HG02571 (cell line): ENCODE measurements at regions not wholly inside any gene's neighbourhood (a gene's known extent, or its start where the extent isn't known, plus 50 kb on each side); places are given as distances from the start of the nearest gene placed in this dataset.
"Not testable (repeated sequence)": the region's sequence is repeated elsewhere in the genome, so short reads cannot be mapped to it uniquely, and the experiment has no call there.

Experiments used
- ATAC-seq: cut with Tn5 transposase; IDR thresholded peaks from one replicate; pipeline ENCODE4 v1.9.1; 2021; ENCODE audit warnings: mild to moderate bottlenecking, moderate library complexity; ENCODE audit not compliant: unreplicated experiment

DNA sequence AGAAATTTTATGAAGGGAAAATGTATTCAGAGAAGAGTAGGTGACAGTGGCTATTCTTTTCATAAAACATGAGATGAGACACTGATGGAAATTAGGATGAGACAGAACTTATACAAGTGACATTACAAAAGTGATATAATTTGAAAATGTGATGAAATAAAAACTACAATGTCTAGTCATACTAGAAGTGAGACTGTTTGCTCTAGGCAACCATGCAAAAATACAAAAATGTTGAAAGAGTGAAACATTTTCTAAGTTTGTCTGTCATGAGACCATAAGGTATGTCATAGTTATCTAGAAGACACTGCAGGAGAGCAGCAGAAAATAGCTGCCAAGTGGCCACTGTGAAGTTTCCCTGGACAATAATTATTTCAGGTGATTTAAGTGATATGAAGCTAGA, 459.5 kb downstream of the DIPK2A start:
- peak; percentile 53 for ATAC-seq

DNA sequence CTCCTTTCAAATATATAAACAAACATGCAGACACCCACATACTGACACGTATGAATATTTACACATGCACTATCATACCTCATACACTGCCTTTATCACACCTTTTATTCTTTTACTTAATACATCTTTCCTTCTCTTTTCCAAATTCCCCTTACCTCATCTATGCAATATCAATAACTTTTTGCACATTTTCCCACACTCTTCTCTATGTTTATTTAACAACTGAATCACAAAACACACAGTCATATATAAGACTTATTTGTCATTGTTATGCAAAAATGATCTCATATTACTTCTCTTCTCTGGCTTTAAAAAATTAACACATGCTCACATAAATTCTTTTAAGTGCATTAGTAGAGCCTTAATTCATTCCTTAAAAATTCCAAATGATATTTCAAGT, 461.4 kb downstream of the DIPK2A start:
- ATAC-seq, result no peak

DNA sequence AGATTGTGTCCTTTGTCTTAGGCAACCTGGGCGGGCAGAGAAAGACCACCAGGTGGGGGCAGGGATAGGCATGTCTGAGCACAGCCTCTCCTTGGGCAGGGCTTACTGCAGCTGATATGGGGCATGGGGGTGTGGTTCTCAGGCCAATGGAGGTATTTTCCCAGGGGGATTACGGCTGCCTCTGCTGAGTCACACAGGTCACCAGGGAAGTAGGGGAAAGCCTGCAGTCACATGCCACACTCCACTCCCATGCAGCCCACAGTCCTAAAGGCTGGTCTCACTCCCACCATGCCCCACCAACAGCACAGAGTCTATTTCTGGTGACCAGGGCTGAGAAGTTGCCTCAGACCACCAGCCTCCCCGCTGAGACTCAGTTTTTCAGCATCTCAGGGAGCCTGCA, 466.4 kb downstream of the DIPK2A start:
- peak; percentile 66 for ATAC-seq

DNA sequence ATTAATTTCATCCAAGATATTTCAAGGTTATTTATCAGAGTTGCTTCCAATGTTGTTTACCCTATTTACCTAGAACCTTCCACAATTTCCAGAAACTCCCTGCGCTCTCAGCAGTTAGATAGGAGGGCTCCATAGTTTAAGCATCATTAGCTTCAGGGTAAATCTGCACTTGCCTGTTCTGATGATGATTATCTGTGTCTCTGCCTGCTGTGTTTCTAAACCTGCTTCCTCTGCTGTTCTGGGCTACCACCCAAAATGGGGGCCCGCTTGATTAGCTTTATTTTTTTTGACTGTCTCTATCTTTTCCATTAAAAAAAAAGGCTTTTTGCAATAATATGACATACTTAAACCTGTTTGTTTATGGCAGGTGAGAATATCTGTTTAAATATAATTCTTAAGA, 472.4 kb downstream of the DIPK2A start:
- ATAC-seq, result no peak

- no peak for ATAC-seq
These were observed 472.9 kb downstream of the DIPK2A start for GRCh38 chr3:144444546-144444945.

DNA sequence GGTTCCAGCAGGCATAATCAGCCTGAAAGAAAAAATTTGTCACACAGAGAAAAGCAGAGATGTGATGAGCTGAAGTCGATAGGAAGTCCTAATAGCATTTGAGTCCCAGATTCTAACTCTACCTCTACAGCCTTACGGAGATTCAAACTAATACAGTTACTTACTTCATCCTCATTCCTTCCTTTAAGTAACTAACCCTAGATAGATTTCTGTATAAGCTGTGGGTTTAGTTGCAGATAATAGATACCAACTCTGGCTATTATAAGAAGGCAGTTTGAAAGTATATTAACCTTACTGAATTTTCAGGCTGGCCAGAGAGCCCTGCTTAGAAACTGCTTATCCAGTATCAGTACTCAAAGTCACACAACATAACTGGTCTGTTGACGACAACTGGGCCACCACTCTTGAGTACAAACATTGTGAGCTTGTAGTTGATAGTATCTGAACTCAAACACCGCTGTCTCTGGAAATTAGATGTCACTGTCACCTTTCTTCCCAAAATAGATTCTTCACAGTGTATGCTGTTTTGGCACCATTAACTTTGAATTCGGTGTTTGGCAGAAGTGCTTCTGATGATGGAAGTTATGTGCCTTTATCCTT, 484.3 kb downstream of the DIPK2A start:
- no peak for ATAC-seq

GRCh38 chr3:144457758-144458157, 486.1 kb downstream of the DIPK2A start:
- ATAC-seq, result no peak

- ATAC-seq, result no peak
These were observed 486.7 kb downstream of the DIPK2A start for GRCh38 chr3:144458283-144458682.

GRCh38 chr3:144462337-144462736, 490.7 kb downstream of the DIPK2A start:
- no peak for ATAC-seq

GRCh38 chr3:144463911-144464310, 492.3 kb downstream of the DIPK2A start:
- no peak for ATAC-seq

- no peak for ATAC-seq
These were observed 494.5 kb downstream of the DIPK2A start for GRCh38 chr3:144466114-144466513.

DNA sequence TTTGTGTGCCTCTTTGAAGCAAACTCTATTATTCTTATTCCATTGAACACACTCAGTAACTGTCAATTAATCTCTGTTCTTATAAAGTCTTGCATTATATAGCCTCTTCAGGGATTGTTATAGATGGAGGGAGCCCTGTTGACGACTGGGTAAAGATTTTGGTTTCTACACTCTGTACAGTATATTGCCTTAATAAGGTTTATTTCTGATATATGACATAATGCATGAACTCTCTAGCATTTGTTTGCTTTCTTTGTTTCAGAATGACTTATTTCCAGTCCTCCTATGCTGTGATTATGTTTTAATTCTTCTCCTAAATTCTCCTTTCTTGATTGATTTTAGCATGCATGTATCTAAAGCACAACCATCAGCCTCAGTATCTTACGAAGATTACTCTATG, 494.9 kb downstream of the DIPK2A start:
- no peak for ATAC-seq

GRCh38 chr3:144470666-144471065, 499.0 kb downstream of the DIPK2A start:
- no peak for ATAC-seq

GRCh38 chr3:144477593-144477992, 506.0 kb downstream of the DIPK2A start:
- ATAC-seq, result no peak

- ATAC-seq, result no peak
These were observed 508.8 kb downstream of the DIPK2A start for GRCh38 chr3:144480416-144480919.

DNA sequence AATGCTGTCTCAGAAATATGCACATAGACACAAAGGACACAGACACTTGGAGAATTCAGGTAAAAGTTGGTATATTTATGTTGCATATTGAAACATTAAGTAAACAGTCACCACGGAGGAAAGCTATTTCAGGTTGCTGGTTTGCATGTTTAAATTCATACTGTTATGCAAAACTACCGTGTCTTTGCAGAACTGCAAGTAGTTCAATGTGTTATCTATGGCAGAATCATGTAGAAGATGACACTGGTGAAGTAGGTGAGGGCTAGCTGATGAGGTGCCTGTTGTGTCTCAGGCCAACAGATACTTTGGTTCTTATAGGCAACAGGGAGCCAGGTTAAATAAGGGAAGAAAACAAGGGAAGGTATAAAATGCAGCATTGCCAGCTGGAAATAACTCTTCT, 511.3 kb downstream of the DIPK2A start:
- no peak for ATAC-seq

GRCh38 chr3:144487011-144487410, 515.4 kb downstream of the DIPK2A start:
- no peak for ATAC-seq

DNA sequence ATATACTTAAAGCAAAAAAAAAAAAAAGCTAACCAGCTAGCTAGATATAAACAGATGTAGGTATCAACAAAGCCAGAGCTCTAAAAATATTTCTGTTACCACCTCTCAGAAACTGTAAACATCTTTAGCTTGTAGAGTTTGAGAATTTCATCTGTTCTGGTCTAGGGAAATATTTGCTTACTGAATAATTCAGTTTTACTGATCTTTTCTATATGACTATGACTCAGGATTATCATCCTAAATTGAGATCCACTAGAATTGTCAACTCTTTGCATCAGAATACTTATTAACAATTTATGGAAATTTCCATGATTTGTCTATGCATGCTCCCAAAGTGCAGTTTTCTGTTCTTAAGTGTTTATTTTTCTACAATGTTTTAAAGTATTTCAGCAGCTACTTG, 517.3 kb downstream of the DIPK2A start:
- ATAC-seq, result no peak

- no peak for ATAC-seq
These were observed 519.7 kb downstream of the DIPK2A start for GRCh38 chr3:144491333-144491732.

GRCh38 chr3:144494651-144495050, 523.0 kb downstream of the DIPK2A start:
- not testable (repeated sequence) for ATAC-seq

DNA sequence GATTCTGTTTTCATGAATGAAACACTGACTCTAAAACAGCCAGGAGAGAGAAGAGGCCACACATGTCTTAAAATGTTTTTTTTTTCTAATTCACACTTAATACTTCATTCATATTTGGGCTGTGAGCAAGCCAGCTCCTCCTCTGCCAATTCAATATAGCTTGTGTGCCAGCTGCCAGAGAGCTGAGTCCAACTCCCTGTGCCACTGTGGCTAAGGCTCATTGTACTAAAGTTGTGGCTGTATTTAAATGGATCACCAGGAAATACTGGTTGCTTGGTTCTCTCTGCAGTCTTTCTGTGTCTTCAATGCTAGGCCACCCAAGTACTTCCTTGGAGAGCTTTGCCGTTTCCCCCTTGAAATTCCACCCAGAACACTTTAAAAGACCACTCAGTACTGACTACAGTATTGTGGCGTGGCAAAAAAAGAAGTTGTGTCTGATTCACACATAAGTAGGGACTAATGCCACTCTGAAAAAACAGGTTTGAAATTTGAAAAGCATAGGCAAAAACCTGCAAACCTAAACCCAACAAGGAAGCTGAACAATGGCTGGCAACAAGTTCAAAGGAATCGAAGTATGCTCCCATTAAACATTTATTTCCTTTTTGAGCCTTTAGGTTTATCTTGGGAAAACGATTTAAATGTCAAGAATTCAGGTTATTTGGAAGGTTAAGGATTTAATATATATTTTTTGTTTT, 524.7 kb downstream of the DIPK2A start:
- no peak for ATAC-seq

- ATAC-seq, result no peak
These were observed 525.8 kb downstream of the DIPK2A start for GRCh38 chr3:144497452-144497851.
